ENCODE measurements at regions not wholly inside any gene's neighbourhood (a gene's known extent, or its start where the extent isn't known, plus 50 kb on each side); places are given as distances from the start of the nearest gene placed in this dataset.
"Not testable (repeated sequence)": the region's sequence is repeated elsewhere in the genome, so short reads cannot be mapped to it uniquely, and the experiment has no call there.

DNA sequence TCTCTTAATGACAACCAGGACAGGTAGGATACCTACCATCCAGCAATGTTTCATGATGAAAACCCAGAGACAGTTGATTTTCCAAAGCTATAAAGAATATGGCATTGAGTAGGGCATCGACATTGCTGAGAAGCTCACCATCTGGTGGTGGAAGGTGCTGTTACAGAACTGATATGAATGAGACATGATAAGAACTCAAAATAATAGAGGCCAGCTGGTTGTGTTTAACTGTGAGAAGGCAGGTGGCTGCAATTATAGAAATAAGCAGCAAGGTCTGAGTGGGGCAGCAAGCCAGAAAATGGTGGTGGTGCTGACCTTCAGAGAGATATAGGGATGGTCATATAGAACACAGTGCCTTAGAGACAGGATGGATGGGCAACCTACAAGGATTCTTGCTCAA, 449.7 kb downstream of the BTG1 start:
- no peak for DNase-seq

DNA sequence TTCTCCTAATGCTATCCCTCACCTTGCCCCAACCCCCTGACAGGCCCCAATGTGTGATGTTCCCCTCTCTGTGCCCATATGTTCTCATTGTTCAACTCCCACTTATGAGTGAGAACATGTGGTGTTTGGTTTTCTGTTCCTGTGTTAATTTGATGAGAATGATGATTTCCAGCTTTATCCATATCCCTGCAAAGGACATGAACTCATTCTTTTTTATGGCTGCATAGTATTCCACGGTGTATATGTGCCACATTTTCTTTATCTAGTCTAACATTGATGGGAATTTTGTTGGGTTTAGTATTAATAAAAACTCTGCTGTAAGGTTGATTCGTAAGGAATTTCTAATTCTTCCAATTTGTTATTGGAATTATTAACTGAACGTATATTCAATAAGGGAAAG, 450.2 kb downstream of the BTG1 start:
- not testable (repeated sequence) for DNase-seq

DNA sequence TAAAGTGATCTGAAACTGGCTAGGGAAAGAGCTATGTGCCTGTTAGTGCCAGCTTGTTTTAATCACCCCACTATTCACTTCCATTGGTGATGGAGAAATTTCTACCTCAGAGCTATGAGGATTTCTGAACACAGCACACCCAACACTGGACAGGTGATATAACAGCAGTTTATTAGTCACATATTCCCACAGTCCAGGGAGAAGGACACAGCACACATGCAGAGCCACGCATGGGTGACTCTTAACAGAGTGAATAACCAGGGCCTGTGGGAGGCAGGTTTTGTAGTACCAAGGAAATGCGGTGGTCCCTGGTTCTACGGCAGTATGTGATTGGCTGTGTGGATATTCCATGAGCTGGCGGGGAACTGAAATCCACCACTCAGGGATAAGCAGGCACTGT, 455.1 kb downstream of the BTG1 start:
- no peak for DNase-seq

DNA sequence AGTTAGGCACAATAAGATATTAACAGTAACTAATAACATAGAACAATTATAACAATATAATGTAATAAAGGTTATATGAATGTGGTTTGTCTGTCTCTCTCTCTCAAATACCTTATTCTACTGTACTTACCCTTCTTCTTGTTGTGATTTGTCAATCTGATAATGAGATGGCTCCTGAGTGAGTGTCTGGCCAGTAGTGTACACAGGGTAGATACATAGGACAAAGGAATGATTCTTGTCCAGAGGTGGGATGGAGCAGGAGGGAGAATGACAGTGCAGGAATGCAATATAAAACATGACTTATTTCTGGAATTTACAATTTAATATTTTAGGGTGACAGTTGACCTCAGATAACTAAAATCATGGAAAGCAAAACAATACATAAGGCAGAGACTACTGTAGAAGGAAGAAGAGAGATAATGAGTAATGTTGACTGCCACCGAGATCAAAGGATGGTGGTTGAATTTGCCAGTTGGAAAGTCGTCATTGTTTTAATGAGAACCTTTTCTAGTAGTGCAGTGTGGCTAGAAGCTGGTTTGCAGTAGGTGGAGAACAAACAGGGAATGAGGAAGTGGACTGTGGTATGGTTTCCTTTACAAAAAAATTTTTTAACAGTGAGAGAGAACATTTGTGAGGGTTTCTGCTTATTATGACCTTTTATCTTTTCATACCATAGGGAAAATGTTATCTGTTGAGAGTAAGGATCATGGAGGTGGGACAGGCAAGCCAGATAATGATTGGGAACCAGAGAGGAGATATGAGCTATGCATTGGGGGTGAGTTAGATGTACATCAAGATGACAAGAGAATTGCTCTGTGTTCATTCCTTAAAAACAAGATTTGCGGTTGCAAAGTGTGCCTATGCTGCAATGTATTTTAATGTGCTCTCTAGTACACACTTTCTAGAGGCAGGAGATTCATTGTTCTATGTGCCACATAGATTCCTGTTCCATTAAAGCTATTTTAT, 458.3 kb downstream of the BTG1 start:
- DNase-seq, result no peak

DNA sequence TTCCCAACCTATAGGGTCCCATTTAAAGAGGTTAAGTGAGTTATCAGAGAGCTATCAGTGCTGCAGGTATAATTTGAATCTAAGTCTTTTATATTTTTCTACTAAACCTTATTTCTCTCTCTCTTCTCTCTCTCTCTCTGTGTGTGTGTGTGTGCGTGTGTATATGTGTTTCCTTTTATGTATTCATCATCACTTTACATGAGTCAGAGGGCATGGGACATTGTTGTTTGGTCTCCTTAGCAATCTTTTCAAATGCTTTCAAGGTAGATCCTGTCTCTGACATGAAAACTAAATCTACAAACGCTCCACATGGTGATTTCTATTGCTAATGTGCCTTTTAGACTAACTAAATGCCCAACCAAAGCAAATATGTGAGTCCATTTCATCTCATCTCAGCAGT, 459.7 kb downstream of the BTG1 start:
- DNase-seq, result no peak

DNA sequence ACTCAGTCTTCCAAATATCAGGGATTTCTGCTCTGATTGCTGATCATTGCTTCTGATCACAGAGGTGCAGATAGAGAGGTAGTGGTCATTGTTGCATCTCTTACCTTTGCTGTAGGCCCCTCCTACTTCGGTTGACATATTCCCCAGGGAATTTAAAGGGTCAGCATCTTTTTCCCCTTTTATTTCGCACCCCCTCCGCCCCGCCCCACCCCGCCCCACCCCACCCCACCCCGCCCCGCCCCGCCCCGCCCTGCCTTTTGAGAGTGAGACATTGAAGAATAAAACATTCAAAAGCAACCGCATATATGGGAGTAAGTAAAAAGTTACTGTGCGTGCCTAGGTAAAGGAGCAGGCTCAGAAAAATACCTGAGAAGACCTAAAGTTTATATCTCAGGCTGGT, 463.9 kb downstream of the BTG1 start:
- no peak for DNase-seq

DNA sequence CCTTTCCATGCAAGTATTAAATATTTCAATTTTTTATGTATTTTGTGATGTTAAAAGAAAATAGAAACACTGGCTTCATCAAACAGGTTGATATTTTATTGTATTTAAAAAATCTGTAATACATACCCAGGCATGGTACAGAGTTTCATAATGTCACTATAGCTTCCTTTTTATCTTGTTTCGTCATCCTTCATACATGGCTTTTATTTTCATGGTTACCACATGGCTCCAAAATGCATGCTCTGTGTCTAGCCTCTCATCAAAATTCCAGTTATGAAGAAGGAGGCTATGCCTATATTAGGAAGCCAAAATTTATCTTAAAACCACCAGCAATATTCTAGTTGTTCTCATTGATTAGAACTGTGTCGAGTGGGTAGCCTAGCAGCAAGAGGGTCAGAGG, 464.8 kb downstream of the BTG1 start:
- no peak for DNase-seq

DNA sequence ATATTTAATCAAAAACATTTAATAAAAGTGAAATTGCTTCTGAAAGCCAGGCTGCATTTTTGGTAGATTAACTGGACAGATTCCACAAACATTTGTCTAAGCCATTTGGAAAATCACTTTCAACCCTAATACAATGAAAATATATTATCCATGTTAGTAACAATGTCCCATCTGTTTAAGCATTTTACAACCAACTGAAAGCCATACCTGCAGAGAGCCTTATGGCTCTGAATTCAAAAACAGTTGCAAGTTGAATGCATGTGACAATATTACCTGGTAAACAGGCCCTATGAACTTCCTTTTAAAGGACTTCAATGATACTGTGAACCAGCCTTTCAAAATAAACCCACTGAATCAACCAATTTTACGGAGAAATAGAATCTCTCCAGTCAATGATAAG, 468.1 kb downstream of the BTG1 start:
- DNase-seq, result no peak

DNA sequence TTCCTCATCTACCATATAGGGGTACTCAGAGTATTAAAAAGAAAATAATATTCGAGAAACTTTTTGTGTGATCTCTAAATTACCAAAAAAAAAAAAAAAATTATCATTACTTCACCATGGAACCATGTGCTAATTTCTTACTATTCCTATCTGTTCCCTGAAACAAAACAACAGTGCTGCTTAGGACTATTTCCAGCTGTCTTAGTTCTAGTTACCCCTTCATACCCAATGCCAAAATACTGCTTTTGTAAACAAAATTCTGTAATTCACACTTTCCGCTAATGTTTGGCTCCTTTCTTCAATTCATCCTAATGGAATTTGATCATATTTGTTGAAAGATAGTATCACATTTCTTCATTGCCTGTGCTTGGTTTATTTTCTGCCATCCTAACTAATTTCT, 470.2 kb downstream of the BTG1 start:
- DNase-seq, result no peak

DNA sequence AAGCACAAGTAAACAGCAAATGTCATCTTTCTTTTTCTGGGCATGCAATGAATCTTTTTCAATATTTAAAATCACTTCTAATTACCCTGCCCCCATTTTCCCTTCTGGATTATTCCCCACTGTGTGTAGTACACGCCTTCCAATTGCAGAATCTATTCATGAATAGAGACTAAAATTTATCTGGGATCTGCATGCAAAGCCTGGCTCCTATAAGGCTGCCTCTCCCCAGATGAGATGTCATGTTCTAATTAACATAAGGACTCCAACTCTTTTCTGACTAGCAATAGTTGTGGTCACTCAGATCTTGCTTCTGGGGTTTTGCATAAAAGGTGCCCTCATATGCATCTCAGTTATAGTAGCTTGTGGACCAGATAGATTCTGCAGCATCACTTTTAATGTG, 473.5 kb downstream of the BTG1 start:
- DNase-seq, result no peak

DNA sequence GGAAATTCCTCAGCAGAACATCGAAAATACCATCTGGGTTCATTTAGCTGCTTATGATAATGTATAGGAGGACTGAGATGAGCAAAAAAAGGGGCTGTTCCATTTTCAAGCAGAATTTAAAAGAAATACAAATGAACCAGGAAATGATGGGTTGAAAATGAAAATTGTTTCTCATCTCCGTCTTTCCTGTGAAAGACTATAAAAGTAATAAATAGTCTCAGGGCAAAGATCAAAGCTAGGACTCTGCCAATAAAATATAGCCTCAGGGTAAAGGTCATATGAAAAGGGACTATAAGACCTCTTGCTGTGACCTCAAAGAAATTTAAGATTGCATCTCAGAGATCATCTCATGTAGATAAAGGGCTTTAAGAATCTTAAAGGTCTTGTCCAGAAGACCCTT, 478.0 kb downstream of the BTG1 start:
- DNase-seq, result no peak

DNA sequence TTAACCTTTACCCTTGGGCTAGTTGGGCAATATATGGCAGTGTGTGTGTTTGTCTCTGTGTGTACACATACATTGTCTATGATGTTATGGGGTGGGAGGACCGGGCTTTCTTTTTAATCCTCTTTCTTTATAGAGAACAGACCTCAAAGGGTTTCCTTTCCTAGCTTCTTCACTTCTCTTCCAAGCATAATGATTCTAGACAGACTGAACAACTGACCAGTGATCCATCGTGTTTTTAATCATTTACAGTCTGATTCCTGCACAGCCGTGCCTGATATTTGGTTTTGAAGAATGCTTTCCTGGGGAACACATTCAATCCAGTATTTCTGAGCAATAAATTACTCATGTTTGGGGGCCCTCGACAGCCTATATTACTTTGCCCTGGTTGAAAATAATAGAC, 481.1 kb upstream of the DCN start:
- DNase-seq, result no peak

DNA sequence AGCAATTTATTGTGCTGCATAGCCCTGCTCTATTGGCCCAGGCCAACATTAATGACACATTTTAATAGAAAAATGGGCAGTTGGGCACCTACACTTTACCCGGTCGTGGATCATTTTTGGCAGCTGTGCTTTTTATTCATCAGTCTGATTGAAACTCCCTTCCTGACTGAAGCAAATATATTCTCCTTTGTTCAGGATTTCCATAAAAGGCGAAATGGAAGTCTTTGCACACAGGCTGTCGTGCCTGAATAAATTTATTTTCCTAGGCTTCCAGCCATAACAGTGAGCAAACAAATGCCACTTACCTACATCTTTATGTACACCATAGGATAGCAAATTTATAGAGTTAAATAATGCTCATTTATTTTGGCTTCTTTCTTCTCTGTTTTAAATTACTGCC, 480.7 kb upstream of the DCN start:
- DNase-seq, result no peak

DNA sequence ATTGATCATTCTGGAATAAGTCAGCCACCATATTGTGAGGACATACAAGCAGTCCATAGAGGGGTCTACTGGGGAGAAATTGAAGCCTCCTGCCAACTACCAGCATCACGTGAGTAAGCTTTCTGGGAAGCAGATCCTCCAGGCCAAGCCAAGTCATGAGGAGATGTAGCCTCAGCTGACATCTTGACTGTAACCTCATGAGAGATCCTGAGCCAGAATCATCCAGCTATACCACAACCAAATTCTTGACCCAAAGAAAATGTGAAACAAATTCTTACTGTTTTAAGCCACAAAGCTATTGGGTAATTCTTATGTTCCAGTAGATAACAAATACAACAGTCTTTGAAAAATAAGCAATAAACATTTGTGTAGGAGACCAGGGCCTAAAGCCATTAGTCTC, 479.4 kb upstream of the DCN start:
- no peak for DNase-seq

DNA sequence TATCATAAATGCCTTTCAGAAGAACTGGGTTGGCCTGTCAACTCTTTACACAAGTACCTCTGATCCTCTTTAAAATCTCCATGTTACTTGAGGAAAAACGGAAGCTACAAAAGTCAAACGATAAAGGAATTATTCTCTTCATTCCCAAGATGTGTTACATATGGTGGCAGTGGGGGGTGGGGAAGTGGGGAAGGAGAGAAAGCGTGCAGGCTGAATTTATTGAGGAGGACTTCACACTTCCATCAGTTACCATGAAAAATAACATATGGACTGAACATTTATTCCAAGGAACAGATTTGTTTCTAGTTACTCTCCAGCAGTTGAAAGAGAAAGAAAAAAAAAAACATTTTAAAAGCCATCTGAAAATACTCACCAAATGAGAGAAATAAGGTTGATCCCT, 474.4 kb upstream of the DCN start:
- no peak for DNase-seq

DNA sequence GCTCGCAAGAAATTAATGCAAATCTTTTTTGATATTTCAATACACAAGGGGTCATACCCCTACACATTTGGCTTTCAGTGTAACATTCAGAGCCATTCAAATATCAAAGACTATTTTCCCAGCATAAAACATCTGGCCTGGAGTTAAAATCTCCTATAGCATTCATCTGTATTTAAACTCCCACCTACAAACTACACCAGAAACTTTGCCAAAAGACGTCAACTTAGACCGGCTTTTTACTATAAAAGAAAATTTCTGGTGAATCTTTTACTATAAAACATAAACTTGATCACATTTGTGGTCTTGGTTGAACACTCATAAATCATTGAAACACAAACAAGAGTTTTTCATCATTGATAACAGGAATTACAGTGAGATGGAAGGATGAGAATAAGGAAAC, 473.3 kb upstream of the DCN start:
- no peak for DNase-seq

DNA sequence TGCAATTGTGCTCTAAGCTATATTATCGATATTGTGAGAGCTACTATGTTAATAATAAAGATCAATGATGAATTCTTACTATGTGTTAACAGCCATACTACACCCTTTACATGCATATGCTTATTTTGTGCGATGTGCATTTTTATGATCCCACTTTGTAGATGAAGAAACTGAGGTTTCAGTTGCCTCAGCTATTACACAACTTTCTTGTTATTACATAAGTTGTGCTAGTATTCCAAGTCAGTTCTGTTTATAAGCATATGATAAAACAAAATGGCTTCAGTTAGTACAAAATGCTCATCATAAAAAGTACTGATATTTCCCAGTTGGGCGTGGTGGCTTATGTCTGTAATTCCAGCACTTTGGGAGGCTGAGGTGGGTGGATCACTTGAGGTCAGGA, 471.5 kb upstream of the DCN start:
- DNase-seq, result no peak

DNA sequence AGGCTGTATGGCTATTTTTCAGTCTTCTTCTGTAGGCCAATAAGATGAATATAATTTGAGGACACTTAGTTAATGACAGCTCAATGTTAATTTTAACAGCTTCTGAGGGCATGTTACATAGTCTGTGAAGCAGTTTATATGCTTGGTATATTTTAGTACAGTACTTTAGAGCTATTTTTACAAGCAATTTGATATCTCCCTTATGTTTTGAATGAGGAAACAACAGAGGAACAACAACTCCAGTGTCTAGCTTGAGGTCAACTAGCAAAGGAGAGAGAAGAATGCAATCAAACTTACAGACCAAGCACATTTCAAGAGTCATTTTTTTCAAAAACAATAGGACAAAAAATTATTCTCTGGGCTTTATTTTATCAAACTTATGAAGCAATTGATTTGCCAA, 469.1 kb upstream of the DCN start:
- no peak for DNase-seq

DNA sequence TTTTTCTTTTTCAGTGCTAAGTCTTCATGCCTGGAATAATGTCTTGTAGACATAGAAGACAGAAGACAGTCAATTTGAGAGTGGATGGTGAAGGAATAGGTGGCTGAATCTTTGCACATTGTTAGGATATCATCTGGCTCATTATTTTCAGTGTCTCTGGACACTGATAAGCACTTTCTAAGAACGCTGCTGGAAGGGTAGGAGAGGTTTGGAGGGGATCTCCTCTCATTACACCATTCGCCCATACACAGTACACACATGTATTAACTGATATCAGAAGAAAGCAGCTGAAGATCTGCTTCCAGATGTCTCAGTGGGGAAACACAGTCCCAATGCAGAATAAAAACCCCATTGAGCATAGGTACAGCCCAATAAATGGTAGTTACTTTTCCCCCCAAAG, 461.1 kb upstream of the DCN start:
- DNase-seq, result no peak

DNA sequence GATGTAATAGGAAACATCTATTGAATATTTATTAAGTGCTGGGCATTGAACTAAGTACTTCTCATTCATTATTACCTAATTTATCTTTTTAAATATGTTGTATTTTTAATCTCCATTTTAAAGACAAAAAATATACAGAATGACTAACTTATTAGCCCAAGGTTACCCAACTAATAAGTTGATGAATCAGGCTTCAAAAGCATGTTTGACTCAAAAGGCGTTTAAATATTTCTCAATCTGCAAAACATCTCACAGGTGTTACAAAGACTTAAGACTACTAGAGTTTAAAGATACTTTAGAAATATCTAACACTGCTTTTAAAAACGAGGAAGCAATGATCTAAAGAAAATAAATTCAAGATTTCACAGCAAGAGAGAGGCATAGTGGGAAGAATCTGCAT, 457.4 kb upstream of the DCN start:
- DNase-seq, result no peak

DNA sequence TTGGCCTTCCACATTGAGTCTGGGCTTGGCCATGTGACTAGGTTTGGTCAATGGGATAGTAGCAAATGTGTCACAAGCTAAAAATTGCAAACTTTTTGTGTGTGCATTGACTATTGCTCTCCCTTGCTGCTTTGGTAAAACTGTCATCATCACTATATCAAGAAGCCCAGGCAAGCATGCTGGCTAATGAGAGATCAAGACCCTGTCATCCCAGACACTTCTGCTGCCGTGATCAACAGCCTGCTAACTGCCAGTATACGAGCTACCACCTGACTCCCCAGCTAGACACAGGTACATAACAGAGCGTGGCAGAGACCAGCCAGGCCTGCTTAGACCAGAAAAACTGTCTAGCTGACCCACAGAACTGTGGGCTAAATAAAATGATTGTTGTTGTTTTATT, 456.7 kb upstream of the DCN start:
- no peak for DNase-seq

DNA sequence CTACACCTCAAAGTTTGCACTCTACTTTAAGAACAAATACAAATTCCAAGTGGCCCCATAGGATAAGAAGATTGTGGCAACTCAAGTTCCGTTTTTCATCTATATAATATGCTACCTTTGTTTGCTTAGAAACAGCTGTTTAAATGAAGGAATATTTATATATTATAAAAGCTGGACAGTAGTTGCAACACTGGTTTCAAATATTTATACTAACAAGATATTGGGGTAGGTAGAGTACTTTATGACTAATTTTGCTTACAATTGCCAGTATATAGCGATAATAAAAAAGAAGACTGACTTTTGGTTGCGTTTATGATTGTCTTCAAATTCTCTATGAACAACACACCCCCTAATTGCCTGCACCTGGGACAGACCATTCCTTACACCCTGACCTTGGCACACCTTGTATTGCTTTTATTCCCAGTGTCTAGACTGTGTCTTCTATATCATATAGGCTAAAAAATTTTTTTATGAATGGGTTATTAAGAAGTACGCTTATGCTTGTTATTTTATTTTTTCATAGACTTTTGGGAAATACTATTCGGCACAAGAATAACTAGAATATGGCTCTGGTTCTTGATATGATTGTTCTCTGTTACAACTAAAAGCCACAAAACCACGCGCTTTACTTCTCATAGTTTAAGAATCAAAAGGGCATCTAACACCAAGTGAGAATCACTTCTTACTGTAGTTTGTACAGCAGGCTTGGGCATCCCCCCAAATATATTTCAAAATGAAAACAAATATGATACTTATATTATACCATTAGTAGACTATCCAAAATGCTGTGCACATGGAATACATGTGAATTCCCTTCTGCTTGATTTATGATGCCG, 455.4 kb upstream of the DCN start:
- DNase-seq, result no peak

DNA sequence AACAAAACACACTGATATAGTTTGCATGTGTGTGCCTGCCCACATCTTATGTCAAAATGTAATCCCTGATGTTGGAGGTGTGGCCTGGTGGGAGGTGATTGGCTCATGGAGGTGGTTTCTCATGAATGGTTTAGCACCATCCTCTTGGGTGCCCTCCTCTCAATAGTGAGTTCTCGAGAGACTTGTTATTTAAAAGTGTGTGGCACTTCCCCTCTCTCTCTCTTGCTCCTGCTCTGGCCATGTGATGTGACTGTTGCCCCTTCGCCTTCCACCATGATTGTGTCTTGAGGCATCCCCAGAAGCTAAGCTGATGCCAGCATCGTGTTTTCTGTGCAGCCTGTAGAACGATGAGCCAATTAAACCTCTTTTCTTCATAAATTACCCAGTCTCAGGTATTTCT, 454.1 kb upstream of the DCN start:
- no peak for DNase-seq

Measured in nucleus accumbens (tissue), 56 donors.